SK-N-SH (cell line): ENCODE measurements at regions not wholly inside any gene's neighbourhood (a gene's known extent, or its start where the extent isn't known, plus 50 kb on each side); places are given as distances from the start of the nearest gene placed in this dataset.

Experiments used
- CTCF ChIA-PET: fragments of 300-600, 350-600 bp; formaldehyde crosslinking; extraction: SDS; loops from one replicate; lab custom pipeline; 2021; lab: Yijun Ruan, JAX
- POLR2A ChIA-PET: fragments of 350-600 bp; sonication (Branson Sonifier 250); formaldehyde crosslinking; extraction: SDS; loops from one replicate; lab custom pipeline; 2020; ENCODE audit warnings: antibody characterized with exemption, inconsistent platforms; lab: Yijun Ruan, JAX
- DNase-seq: peaks from one replicate; pipeline ENCODE4 v3.0.0; 2012
- H2AFZ ChIP-seq: fragments of 200-600 bp; sonication (generic); 2 replicates; pipeline ENCODE4 v1.8.1; 2016; ENCODE audit warnings: antibody characterized with exemption, mild to moderate bottlenecking, low read depth
- H3F3A ChIP-seq: fragments of 200-600 bp; sonication (generic); replicated peaks from 2 replicates; pipeline ENCODE3; 2016; ENCODE audit warnings: antibody characterized with exemption, mild to moderate bottlenecking; ENCODE audit not compliant: insufficient read depth
- H3K27ac ChIP-seq, 2 experiments: fragments of 200-500 bp in 1 of 2; fragments of 200-600 bp in 1 of 2; sonication (Bioruptor generic) in 1 of 2; sonication (generic), shearing (Covaris generic) in 1 of 2; 2 replicates each; pipeline versions ENCODE4 v1.5.1 to v1.6.1; 2014 to 2016; ENCODE audit warnings: low read depth in 2 of 2, inconsistent platforms in 1 of 2, low read length in 1 of 2, mild to moderate bottlenecking in 1 of 2, mixed read lengths in 1 of 2
- H3K27me3 ChIP-seq: fragments of 200-600 bp; sonication (generic), shearing (Covaris generic); 2 replicates; pipeline ENCODE4 v1.6.1; 2016; ENCODE audit warnings: mixed run types; ENCODE audit not compliant: insufficient read depth
- H3K36me3 ChIP-seq, 2 experiments: fragments of 200-500 bp in 1 of 2; fragments of 200-600 bp in 1 of 2; sonication (Bioruptor generic) in 1 of 2; sonication (generic) in 1 of 2; replicated peaks in 1 of 2; 2 replicates each; pipeline versions ENCODE3 to v1.5.1; 2014 to 2016; ENCODE audit warnings: low read length in 1 of 2, mild to moderate bottlenecking in 1 of 2; ENCODE audit not compliant: insufficient read depth in 2 of 2, control insufficient read depth in 1 of 2
- H3K4me1 ChIP-seq, 2 experiments: fragments of 200-500 bp in 1 of 2; fragments of 200-600 bp in 1 of 2; sonication (Bioruptor generic) in 1 of 2; sonication (generic), shearing (Covaris generic) in 1 of 2; 2 replicates each; pipeline versions ENCODE4 v1.5.1 to v1.6.1; 2014 to 2016; ENCODE audit warnings: low read depth in 1 of 2, low read length in 1 of 2, mixed run types in 1 of 2; ENCODE audit not compliant: insufficient read depth in 2 of 2, control insufficient read depth in 1 of 2
- H3K4me2 ChIP-seq: fragments of 200-600 bp; sonication (generic), shearing (Covaris generic); 2 replicates; pipeline ENCODE4 v1.6.1; 2017; ENCODE audit warnings: mixed run types
- H3K4me3 ChIP-seq, 2 experiments: fragments of 200-500 bp in 1 of 2; fragments of 200-600 bp in 1 of 2; sonication (Bioruptor generic) in 1 of 2; sonication (generic), shearing (Covaris generic) in 1 of 2; 2 replicates each; pipeline versions ENCODE4 v1.5.1 to v1.8.1; 2014 to 2016; ENCODE audit warnings: low read depth in 2 of 2, inconsistent platforms in 1 of 2, low read length in 1 of 2, mild to moderate bottlenecking in 1 of 2, mixed read lengths in 1 of 2, moderate library complexity in 1 of 2
- H3K79me2 ChIP-seq: fragments of 200-600 bp; sonication (generic); 2 replicates; pipeline ENCODE4 v1.8.1; 2017; ENCODE audit warnings: mild to moderate bottlenecking; ENCODE audit not compliant: insufficient read depth
- H3K9ac ChIP-seq: fragments of 200-600 bp; sonication (generic); 2 replicates; pipeline ENCODE4 v1.6.1; 2017; ENCODE audit warnings: mixed run types
- H3K9me2 ChIP-seq: fragments of 200-600 bp; sonication (generic); 2 replicates; pipeline ENCODE4 v1.6.1; 2017; ENCODE audit warnings: mixed run types
- H3K9me3 ChIP-seq: fragments of 200-600 bp; sonication (generic); 2 replicates; pipeline ENCODE4 v1.6.1; 2017; ENCODE audit warnings: mixed run types, mild to moderate bottlenecking, moderate library complexity
- H4K20me1 ChIP-seq: fragments of 200-600 bp; sonication (generic); 2 replicates; pipeline ENCODE4 v1.6.1; 2017; ENCODE audit warnings: mild to moderate bottlenecking, mixed run types; ENCODE audit not compliant: insufficient read depth
- ELF1 ChIP-seq: IDR thresholded peaks from 2 replicates; pipeline ENCODE4 v1.4.0; 2012
- EZH2phosphoT487 ChIP-seq: fragments of 200-600 bp; sonication (generic); IDR thresholded peaks from 2 replicates; pipeline ENCODE4 v1.6.1; 2017; ENCODE audit warnings: low read depth, mixed run types, mild to moderate bottlenecking, antibody characterized with exemption, moderate library complexity, borderline replicate concordance
- FOSL2 ChIP-seq: IDR thresholded peaks from 2 replicates; pipeline ENCODE4 v1.4.0; 2012; ENCODE audit warnings: low read depth, mild to moderate bottlenecking, moderate library complexity, borderline replicate concordance
- FOXJ3 ChIP-seq: sonication (generic); formaldehyde crosslinking; IDR thresholded peaks from 2 replicates; pipeline ENCODE4 v1.5.1; 2020; ENCODE audit warnings: mild to moderate bottlenecking, missing genetic modification reagents
- FOXM1 ChIP-seq: IDR thresholded peaks from 2 replicates; pipeline ENCODE4 v1.4.0; 2012; ENCODE audit warnings: low read depth, mild to moderate bottlenecking
- GABPA ChIP-seq: IDR thresholded peaks from 2 replicates; pipeline ENCODE4 v1.4.0; 2012; ENCODE audit warnings: low read depth, mild to moderate bottlenecking
- GATA2 ChIP-seq: sonication (generic); formaldehyde crosslinking; IDR thresholded peaks from 2 replicates; pipeline ENCODE4 v1.5.0; 2020; ENCODE audit warnings: mild to moderate bottlenecking, missing genetic modification reagents
- JUND ChIP-seq: IDR thresholded peaks from 2 replicates; pipeline ENCODE4 v1.4.0; 2012
- MXI1 ChIP-seq: IDR thresholded peaks from 2 replicates; pipeline ENCODE4 v1.6.1; 2012; ENCODE audit warnings: mild to moderate bottlenecking, low read depth, low read length, improper control_type of control experiment
- NFIC ChIP-seq: IDR thresholded peaks from 2 replicates; pipeline ENCODE4 v1.4.0; 2012; ENCODE audit warnings: borderline replicate concordance
- POLR2AphosphoS5 ChIP-seq: IDR thresholded peaks from 2 replicates; pipeline ENCODE4 v1.6.1; 2012; ENCODE audit warnings: low read depth, low read length
- RAD21 ChIP-seq: IDR thresholded peaks from 2 replicates; pipeline ENCODE4 v1.6.1; 2012; ENCODE audit warnings: mild to moderate bottlenecking, low read length
- RXRA ChIP-seq: IDR thresholded peaks from 2 replicates; pipeline ENCODE4 v1.4.0; 2012; ENCODE audit warnings: low read depth, mild to moderate bottlenecking, borderline replicate concordance
- TAF1 ChIP-seq: IDR thresholded peaks from 2 replicates; pipeline ENCODE4 v1.6.1; 2012; ENCODE audit warnings: low read depth, mild to moderate bottlenecking, low read length, moderate library complexity, borderline replicate concordance
- WGBS: methylation state at CpG from one replicate; pipeline ENCODE4 v1.1.6; 2017; ENCODE audit warnings: low lambda C conversion rate; 5-methylcytosine and 5-hydroxymethylcytosine counted together
- TF ChIP-seq, protein P1 (sequence below): IDR thresholded peaks from 2 replicates; pipeline ENCODE4 v1.4.0; 2012; ENCODE audit warnings: low read depth, borderline replicate concordance
- TF ChIP-seq, protein P2 (sequence below): IDR thresholded peaks from 2 replicates; pipeline ENCODE4 v1.6.1; 2012; ENCODE audit warnings: mild to moderate bottlenecking, low read depth, low read length, moderate library complexity
- TF ChIP-seq, protein P3 (sequence below): fragments of 200-600 bp; sonication (generic); IDR thresholded peaks from 2 replicates; pipeline ENCODE4 v1.6.1; 2017; ENCODE audit warnings: antibody characterized with exemption, mild to moderate bottlenecking, moderate library complexity

DNA sequence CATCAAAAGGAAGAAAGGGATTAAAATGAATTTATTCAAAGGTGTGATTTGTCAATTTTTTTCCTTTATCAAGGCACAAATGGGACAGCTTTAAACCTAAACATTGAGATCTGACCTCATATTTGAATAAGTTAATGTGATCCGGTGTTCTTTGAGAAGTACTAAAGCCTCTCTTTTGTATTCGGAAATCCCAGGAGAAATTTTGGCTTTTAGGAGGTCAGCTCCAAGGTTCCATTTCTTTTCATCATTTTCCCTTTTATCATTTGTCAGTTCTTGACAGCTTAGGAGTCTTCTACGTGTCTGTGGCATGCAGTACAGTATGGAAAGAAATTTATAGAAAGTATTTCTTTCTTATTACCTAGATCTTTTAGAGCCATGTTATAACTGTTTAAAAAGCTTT, 873.4 kb upstream of the CDH8 start (continued):
- TF ChIP-seq POLR2AphosphoS5 (no peak), TAF1 (no peak), JUND (no peak)
- TF ChIP-seq, all 33 proteins: peak for 0

DNA sequence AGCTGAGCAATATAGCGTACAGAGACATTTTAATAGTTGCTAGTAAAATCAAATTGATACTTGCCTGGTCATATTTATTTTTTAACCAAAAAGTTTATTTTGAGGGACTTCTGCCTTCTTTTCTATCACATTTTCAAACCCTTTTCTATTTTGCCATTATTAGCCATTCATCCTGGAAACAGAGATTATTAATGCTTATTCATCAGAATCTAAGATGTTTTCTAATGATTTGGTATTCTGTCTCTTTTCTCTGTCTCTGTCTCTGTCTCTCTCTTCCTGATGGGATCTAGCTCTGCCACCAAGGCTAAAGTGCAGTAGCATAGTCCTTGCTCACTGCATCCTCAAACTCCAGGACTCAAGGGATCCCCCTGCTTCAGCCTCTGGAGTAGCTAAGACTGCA, 871.3 kb upstream of the CDH8 start:
- Histone ChIP-seq H2AFZ (no peak overlapping the region), H4K20me1 (no peaks in the 10 kb centered on the region), H3K27me3 (no peaks in the 10 kb centered on the region), H3K4me1 (no peaks in the 10 kb centered on the region), H3K9ac (no peak overlapping the region), H3K9me3 (no peaks in the 10 kb centered on the region), H3K9me2 (no peaks in the 10 kb centered on the region), H3F3A (no peaks in the 10 kb centered on the region), H3K27ac (no peak overlapping the region), H3K36me3 (no peaks in the 10 kb centered on the region), H3K79me2 (no peaks in the 10 kb centered on the region), H3K4me3 (no peak overlapping the region), H3K4me2 (no peak overlapping the region)
- no peak for DNase-seq
- 59% methylated on average over 1 of the region's 1 CpG for WGBS
- CTCF ChIA-PET, result no interaction called here
- POLR2A ChIA-PET, result no interaction called here
- TF ChIP-seq TAF1, result no peak
- TF ChIP-seq POLR2AphosphoS5, result no peak
- TF ChIP-seq, protein P1, sequence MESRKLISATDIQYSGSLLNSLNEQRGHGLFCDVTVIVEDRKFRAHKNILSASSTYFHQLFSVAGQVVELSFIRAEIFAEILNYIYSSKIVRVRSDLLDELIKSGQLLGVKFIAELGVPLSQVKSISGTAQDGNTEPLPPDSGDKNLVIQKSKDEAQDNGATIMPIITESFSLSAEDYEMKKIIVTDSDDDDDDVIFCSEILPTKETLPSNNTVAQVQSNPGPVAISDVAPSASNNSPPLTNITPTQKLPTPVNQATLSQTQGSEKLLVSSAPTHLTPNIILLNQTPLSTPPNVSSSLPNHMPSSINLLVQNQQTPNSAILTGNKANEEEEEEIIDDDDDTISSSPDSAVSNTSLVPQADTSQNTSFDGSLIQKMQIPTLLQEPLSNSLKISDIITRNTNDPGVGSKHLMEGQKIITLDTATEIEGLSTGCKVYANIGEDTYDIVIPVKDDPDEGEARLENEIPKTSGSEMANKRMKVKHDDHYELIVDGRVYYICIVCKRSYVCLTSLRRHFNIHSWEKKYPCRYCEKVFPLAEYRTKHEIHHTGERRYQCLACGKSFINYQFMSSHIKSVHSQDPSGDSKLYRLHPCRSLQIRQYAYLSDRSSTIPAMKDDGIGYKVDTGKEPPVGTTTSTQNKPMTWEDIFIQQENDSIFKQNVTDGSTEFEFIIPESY, result no peak
- TF ChIP-seq NFIC, result no peak
- no peak for TF ChIP-seq FOXM1
- no peak for TF ChIP-seq ELF1
- no peak for TF ChIP-seq FOXJ3 (CRISPR knock-in tag)
- TF ChIP-seq, protein P2, sequence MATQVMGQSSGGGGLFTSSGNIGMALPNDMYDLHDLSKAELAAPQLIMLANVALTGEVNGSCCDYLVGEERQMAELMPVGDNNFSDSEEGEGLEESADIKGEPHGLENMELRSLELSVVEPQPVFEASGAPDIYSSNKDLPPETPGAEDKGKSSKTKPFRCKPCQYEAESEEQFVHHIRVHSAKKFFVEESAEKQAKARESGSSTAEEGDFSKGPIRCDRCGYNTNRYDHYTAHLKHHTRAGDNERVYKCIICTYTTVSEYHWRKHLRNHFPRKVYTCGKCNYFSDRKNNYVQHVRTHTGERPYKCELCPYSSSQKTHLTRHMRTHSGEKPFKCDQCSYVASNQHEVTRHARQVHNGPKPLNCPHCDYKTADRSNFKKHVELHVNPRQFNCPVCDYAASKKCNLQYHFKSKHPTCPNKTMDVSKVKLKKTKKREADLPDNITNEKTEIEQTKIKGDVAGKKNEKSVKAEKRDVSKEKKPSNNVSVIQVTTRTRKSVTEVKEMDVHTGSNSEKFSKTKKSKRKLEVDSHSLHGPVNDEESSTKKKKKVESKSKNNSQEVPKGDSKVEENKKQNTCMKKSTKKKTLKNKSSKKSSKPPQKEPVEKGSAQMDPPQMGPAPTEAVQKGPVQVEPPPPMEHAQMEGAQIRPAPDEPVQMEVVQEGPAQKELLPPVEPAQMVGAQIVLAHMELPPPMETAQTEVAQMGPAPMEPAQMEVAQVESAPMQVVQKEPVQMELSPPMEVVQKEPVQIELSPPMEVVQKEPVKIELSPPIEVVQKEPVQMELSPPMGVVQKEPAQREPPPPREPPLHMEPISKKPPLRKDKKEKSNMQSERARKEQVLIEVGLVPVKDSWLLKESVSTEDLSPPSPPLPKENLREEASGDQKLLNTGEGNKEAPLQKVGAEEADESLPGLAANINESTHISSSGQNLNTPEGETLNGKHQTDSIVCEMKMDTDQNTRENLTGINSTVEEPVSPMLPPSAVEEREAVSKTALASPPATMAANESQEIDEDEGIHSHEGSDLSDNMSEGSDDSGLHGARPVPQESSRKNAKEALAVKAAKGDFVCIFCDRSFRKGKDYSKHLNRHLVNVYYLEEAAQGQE, result no peak
- TF ChIP-seq EZH2phosphoT487, result no peak
- TF ChIP-seq JUND, result no peak

GRCh38 chr16:62903961-62904502, 867.8 kb upstream of the CDH8 start:
- TF ChIP-seq EZH2phosphoT487 (no peak), RXRA (no peak), FOSL2 (no peak), GABPA (no peak), JUND (no peak), RAD21 (no peak), MXI1 (no peak), GATA2 (CRISPR knock-in tag) (no peak)
- TF ChIP-seq, protein P3, sequence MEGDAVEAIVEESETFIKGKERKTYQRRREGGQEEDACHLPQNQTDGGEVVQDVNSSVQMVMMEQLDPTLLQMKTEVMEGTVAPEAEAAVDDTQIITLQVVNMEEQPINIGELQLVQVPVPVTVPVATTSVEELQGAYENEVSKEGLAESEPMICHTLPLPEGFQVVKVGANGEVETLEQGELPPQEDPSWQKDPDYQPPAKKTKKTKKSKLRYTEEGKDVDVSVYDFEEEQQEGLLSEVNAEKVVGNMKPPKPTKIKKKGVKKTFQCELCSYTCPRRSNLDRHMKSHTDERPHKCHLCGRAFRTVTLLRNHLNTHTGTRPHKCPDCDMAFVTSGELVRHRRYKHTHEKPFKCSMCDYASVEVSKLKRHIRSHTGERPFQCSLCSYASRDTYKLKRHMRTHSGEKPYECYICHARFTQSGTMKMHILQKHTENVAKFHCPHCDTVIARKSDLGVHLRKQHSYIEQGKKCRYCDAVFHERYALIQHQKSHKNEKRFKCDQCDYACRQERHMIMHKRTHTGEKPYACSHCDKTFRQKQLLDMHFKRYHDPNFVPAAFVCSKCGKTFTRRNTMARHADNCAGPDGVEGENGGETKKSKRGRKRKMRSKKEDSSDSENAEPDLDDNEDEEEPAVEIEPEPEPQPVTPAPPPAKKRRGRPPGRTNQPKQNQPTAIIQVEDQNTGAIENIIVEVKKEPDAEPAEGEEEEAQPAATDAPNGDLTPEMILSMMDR, result no peak
- POLR2A ChIA-PET, result no interaction called here
- no peak overlapping the region for H3K4me2 ChIP-seq

More at GRCh38 chr16:62903961-62904502, 867.8 kb upstream of the CDH8 start:
- no peaks in the 10 kb centered on the region for H3K36me3 ChIP-seq
- no peak overlapping the region for H3K9ac ChIP-seq
- no peaks in the 10 kb centered on the region for H3K27me3 ChIP-seq
- CTCF ChIA-PET, result no interaction called here
- no peak for DNase-seq
- H4K20me1 ChIP-seq, result no peaks in the 10 kb centered on the region
- WGBS, result 62% methylated on average over 5 of the region's 5 CpGs
- no peak overlapping the region for H2AFZ ChIP-seq
- H3K27ac ChIP-seq, result no peak overlapping the region
- H3K79me2 ChIP-seq, result no peaks in the 10 kb centered on the region
- H3K9me3 ChIP-seq, result no peaks in the 10 kb centered on the region
- H3K4me3 ChIP-seq, result no peak overlapping the region
- H3F3A ChIP-seq, result no peaks in the 10 kb centered on the region
- no peaks in the 10 kb centered on the region for H3K4me1 ChIP-seq
- no peaks in the 10 kb centered on the region for H3K9me2 ChIP-seq
